ENCODE measurements at regions not wholly inside any gene's neighbourhood (a gene's known extent, or its start where the extent isn't known, plus 50 kb on each side); places are given as distances from the start of the nearest gene placed in this dataset.

- TF ChIP-seq FOS (IDR thresholded peaks at IDR 0.05; ENCODE audit: extremely low read depth, insufficient read length) (no peak), ZNF384 (IDR thresholded peaks at IDR 0.05; ENCODE audit: low read depth, low read length) (no peak), GATAD2B (IDR thresholded peaks at IDR 0.05; ENCODE audit: borderline replicate concordance) (no peak), ZNF76 (CRISPR knock-in tag; IDR thresholded peaks at IDR 0.05; ENCODE audit: borderline replicate concordance) (no peak), ZNF143 (CRISPR knock-in tag; IDR thresholded peaks at IDR 0.05) (no peak), MYNN (IDR thresholded peaks at IDR 0.05) (no peak), MYNN (CRISPR knock-in tag; IDR thresholded peaks at IDR 0.05) (no peak), CTCF (IDR thresholded peaks at IDR 0.05 in 2 of 3, conservative IDR thresholded peaks at IDR 0.05 in 1 of 3; ENCODE audit: insufficient read depth in 2 of 3, low read depth in 1 of 3, low read length in 3 of 3) (no peak), SIN3B (IDR thresholded peaks at IDR 0.05; ENCODE audit: low read depth) (no peak), POLR2AphosphoS5 (IDR thresholded peaks at IDR 0.05; ENCODE audit: control insufficient read depth, insufficient read depth, low read depth, low read length) (no peak), NFE2L1 (tag; IDR thresholded peaks at IDR 0.05; ENCODE audit: borderline replicate concordance, low read depth) (no peak), NCOA2 (IDR thresholded peaks at IDR 0.05; ENCODE audit: partially characterized antibody in 2 of 2) (no peak), RNF2 (IDR thresholded peaks at IDR 0.05) (no peak), SOX6 (IDR thresholded peaks at IDR 0.05) (no peak)
Observed at GRCh38 chr4:166658585-166658984, 575.7 kb downstream of the SPOCK3 start.
